ENCODE measurements at regions not wholly inside any gene's neighbourhood (a gene's known extent, or its start where the extent isn't known, plus 50 kb on each side); places are given as distances from the start of the nearest gene placed in this dataset.
"Not testable (repeated sequence)": the region's sequence is repeated elsewhere in the genome, so short reads cannot be mapped to it uniquely, and the experiment has no call there.

DNA sequence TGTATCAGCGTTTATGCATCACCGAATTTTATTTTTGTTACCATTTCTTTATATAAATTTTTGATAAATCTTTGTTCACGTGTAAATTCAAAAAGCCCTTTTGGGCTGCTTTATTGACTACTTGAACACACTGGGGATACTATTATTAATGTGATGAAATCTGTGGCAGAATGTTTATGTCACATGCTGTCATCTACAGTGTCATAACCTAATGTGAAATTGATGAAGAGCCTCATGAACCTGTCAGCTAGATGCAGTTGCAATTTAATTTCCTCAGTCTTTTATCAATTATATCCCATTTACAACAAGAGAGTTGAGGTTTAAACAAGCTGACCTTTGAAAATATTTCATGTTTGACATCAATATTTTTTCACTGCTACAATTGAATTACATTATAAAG lies 1100.4 kb upstream of the COX7C start:
- peaks cover 0 to 5% of the 10 kb centered on the region in 2 donors for H3K9me3 Mint-ChIP-seq
- no peaks in the 10 kb centered on the region for H3K4me1 Mint-ChIP-seq
- no peak for DNase-seq
- H3K4me3 Mint-ChIP-seq, result no peak overlapping the region
- no peak overlapping the region for H3K27ac Mint-ChIP-seq
- no peaks in the 10 kb centered on the region for H3K27me3 Mint-ChIP-seq
- no peak for ATAC-seq

DNA sequence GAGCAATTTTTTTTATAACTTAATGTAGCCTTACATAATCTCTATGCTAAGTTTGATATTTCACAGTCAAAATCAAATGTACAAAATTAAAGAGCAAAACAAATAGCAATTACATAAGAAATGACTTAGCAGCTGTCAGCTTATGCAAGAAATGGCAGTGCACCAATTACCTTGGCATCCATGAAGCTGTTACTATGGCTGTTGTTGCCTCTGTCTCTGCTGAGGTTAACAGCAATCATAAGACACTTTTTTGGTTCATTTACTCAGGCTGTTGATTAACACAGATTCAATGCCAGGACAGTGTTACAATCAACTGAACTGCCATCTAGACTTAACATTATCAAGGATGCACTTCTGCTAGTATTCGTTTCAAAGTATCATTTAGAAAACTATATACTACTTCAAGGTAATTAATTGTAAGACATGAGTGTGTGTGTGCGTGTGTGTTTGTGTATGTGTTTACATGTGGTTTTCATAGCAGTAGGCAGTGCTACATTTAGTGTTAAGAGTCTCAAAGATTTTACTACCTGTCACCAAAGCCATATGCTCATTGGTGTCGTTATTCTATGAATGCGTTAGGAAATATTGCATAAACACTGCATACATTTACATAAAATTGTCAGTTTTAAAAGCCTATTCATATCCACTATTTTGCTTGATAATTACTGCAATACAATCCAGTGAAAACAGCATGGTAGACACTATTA lies 1084.2 kb upstream of the COX7C start:
- ATAC-seq (no peak), DNase-seq (no peak)
- no peaks in the 10 kb centered on the region for H3K4me1 Mint-ChIP-seq
- H3K27ac Mint-ChIP-seq, result no peak overlapping the region
- H3K9me3 Mint-ChIP-seq, result no peaks in the 10 kb centered on the region
- H3K4me3 Mint-ChIP-seq, result no peak overlapping the region
- H3K27me3 Mint-ChIP-seq, result no peaks in the 10 kb centered on the region

DNA sequence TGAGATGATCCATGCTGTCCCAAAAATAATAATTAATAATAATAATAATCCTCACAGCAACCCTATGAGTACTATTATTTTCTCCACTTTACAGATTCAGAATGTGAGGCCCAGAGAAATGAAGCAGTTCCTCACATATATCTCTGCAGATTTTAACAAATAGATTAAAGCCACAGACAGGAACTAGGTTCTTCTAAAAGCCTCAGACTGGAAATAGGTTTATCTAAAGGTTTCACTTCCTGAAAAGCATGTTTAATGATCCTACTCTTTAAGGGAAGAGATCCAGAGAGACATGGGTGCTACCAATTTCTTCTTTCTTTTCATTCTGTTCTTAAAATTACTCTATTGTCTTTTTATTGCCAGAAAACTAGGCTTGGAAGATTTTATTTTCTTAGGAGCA lies 1079.4 kb upstream of the COX7C start:
- no peak overlapping the region for H3K27ac Mint-ChIP-seq
- H3K4me3 Mint-ChIP-seq, result no peak overlapping the region
- H3K27me3 Mint-ChIP-seq, result no peaks in the 10 kb centered on the region
- H3K4me1 Mint-ChIP-seq, result no peaks in the 10 kb centered on the region
- DNase-seq, result no peak
- H3K9me3 Mint-ChIP-seq, result no peaks in the 10 kb centered on the region
- no peak for ATAC-seq

DNA sequence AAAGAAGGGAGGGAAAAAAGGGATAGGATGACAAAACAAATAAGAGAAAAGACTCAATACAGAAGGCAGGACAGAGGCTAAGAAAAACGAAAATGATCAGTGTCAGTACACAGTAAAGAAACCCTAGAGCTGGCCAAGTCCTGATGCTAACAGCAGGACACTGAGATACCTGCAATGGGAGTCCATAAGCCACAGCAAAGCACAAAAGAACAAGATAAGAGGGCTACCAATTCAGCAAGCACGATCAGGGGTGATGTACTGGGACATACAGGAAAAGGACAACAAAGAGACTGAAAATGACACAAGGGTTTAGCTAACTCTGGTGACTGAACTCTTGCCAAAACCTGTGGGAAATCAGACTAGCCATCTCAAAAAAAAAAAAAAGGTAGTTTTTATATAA lies 1072.6 kb upstream of the COX7C start:
- no peak overlapping the region for H3K4me3 Mint-ChIP-seq
- ATAC-seq (no peak), DNase-seq (no peak)
- no peaks in the 10 kb centered on the region for H3K4me1 Mint-ChIP-seq
- peaks cover 6 to 10% of the 10 kb centered on the region in 2 donors for H3K9me3 Mint-ChIP-seq
- no peak overlapping the region for H3K27ac Mint-ChIP-seq
- H3K27me3 Mint-ChIP-seq, result no peaks in the 10 kb centered on the region

DNA sequence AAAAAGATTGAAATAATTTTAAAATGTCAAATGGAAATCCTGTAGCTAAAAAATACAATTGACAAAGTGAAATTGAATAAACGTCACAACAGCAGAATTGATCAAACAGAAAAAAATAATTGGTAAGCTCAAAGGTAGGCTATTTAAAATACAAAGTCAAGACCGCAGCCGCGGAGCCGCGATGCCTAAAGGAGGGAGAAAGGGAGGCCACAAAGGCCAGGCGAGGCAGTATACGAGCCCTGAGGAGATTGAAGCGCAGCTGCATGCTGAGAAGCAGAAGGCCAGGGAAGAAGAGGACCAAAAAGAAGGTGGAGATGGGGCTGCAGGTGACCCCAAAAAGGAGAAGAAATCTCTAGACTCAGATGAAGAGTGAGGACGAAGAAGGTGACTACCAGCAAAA lies 1068.5 kb upstream of the COX7C start:
- peaks cover 10 to 17% of the 10 kb centered on the region in 2 donors for H3K9me3 Mint-ChIP-seq
- H3K4me3 Mint-ChIP-seq, result no peak overlapping the region
- DNase-seq, result no peak
- ATAC-seq, result no peak
- H3K27ac Mint-ChIP-seq, result no peak overlapping the region
- H3K4me1 Mint-ChIP-seq, result no peaks in the 10 kb centered on the region
- no peaks in the 10 kb centered on the region for H3K27me3 Mint-ChIP-seq

DNA sequence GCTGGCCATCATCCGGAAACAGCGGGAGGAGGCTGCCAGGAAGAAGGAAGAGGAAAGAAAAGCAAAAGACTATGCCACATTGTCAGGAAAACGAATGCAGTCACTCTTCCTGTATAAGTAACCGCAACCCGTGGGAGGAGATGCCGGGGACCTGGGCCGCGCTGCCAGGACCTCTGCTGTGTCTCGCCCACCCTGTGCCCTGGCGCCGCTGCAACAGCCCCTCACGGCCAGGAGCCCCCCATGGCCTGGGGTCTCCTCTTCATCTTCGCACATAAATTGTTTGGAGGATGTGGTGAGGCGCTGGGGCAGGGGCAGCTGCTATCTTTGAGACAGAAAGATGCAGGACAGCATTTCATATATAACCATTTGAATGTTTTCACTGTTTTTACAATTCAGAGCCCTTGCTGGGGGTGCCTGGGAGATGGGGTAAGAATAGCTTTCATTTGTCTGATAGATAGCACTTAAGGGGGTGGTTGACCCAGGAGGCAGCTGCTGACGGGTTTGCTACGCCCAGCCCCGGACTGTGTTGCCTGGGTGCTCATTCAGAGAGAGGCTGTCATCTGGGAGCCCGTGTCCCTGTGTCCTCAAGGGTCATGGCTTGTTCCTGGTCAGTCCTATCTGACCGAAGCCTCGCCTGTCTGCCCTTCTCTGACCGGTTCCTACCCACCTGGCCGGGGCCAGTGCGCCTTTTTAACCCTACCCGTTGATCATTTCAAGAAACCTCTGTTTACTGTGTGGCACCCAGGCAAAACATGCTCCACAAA lies 1067.7 kb upstream of the COX7C start:
- no peak overlapping the region for H3K4me3 Mint-ChIP-seq
- no peaks in the 10 kb centered on the region for H3K27me3 Mint-ChIP-seq
- H3K4me1 Mint-ChIP-seq, result no peaks in the 10 kb centered on the region
- H3K27ac Mint-ChIP-seq, result no peak overlapping the region
- no peak for DNase-seq
- H3K9me3 Mint-ChIP-seq, result peaks cover 10 to 23% of the 10 kb centered on the region in 2 donors
- no peak for ATAC-seq

DNA sequence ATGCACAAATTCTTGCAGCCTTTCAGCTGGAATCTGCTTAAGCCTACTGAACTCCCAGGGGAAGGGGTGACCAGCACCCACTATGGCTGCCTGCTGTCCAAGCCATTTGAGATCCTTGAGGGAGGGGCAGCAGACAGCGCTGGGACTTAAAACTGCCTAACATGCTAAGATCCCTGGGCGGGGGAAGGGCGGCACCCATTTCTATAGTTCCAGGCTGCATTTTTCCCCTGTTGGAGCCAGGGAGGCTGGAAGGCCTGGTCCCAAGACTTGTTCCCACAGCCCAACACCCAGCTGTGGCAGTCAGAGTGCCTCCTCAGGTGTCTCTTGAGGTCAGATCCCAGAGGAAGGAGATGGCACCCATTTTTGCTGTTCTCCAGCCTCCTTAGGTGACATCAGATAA lies 1061.3 kb upstream of the COX7C start:
- no peak overlapping the region for H3K4me3 Mint-ChIP-seq
- no peaks in the 10 kb centered on the region for H3K27me3 Mint-ChIP-seq
- DNase-seq (no peak), ATAC-seq (no peak)
- H3K4me1 Mint-ChIP-seq, result no peaks in the 10 kb centered on the region
- H3K27ac Mint-ChIP-seq, result no peak overlapping the region
- peaks cover 6 to 32% of the 10 kb centered on the region in 2 donors for H3K9me3 Mint-ChIP-seq

DNA sequence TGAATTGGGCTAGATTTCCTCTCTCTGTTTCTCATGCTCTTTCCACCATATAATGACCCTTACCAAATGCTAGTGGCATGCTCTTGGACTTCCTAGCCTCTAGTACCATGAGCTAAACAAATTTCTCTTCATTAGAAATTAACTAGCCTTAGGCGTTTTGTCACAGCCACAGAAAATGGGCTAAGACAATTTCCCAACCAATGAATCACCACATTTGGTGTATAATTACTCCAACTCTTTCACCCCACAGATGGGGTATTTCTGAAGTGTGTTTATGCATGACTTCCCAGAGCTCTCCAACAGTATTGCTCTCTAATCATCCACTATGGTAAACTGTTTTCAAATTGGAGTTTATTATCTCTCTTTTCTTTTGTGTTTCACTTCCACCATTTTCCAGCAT lies 1041.1 kb upstream of the COX7C start:
- no peaks in the 10 kb centered on the region for H3K9me3 Mint-ChIP-seq
- ATAC-seq (no peak), DNase-seq (no peak)
- H3K27me3 Mint-ChIP-seq, result no peaks in the 10 kb centered on the region
- H3K4me1 Mint-ChIP-seq, result no peaks in the 10 kb centered on the region
- no peak overlapping the region for H3K4me3 Mint-ChIP-seq
- no peak overlapping the region for H3K27ac Mint-ChIP-seq

DNA sequence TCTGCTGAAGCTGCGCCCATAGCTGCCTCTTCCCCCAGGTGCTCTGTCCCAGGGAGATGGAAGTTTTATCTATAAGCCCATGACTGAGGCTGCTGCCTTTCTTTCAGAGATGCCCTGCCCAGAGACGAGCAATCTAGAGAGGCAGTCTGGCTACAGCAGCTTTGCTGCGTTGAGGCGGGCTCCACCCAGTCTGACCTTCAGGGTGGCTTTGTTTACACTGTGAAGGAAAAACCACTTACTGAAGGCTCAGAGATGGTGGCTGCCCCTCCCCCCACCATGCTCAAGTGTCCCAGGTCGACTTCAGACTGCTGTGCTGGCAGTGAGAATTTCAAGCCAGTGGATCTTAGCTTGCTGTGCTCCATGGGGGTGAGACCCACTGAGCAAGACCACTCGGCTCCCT lies 1029.9 kb upstream of the COX7C start:
- not testable (repeated sequence) for H3K4me3 Mint-ChIP-seq, H3K27me3 Mint-ChIP-seq, ATAC-seq

DNA sequence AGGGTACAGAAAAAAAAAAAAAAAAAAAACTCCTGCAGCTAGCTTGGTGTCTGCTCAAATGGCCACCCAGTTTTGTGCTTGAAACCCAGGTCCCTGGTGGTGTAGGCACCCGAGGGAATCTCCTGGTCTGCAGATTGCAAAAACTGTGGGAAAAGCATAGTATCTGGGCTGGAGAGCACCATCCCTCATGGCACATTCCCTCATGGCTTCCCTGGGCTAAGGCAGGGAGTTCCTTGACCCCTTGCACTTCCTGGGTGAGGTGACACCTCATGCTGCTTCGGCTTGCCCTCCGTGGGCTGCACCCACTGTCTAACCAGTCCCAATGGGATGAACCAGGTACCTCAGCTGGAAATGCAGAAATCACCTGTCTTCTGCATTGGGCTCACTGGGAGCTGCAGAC lies 1029.5 kb upstream of the COX7C start:
- H3K27me3 Mint-ChIP-seq, DNase-seq, ATAC-seq, H3K4me3 Mint-ChIP-seq, H3K4me1 Mint-ChIP-seq, H3K27ac Mint-ChIP-seq: not testable (repeated sequence)
- peaks cover 34 to 39% of the 10 kb centered on the region in 2 donors for H3K9me3 Mint-ChIP-seq

More for the DNA sequence above, 1029.9 kb upstream of the COX7C start:
- not testable (repeated sequence) for H3K4me1 Mint-ChIP-seq, DNase-seq, H3K27ac Mint-ChIP-seq
- H3K9me3 Mint-ChIP-seq, result peaks cover 35 to 39% of the 10 kb centered on the region in 2 donors

DNA sequence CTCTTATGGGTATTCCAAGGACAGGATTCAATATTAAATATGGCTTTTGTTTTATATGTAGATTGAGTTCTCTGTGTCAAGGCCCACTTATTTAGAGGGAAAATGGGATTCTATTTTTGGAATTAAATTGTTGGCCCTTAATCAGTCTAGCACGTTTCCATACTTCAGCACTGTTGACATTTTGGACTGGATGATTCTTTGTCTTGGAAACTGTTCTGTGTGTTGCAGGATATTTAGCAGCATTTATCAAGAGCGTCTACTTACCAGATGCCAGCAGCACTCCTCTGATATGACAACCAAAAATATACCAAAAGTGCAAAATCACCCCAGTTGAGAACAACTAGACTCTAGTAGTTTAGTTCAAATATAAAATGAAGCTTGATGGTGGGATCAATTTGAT lies 1027.0 kb upstream of the COX7C start:
- Mint-ChIP-seq H3K9me3 (peaks cover 15 to 18% of the 10 kb centered on the region in 2 donors), H3K4me1 (no peaks in the 10 kb centered on the region), H3K27ac (no peak overlapping the region), H3K4me3 (no peak overlapping the region), H3K27me3 (no peaks in the 10 kb centered on the region)
- DNase-seq (no peak), ATAC-seq (no peak)

DNA sequence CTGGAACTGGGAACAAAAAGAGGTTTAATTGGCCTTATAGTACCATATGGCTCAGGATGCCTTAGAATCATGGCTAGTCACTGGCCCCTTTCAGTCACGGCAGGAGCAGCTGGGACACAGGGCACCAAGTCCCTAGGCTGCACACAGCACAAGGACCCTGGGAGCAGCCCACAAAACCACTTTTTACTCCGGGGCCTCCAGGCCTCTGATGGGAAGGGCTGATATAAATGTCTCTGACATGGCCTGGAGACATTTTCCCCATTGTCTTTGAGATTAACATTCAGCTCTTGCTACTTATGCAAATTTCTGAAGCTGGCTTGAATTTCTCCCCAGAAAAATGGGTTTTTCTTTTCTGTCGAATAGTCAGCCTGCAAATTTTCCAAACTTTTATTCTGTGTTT lies 1026.4 kb upstream of the COX7C start:
- Mint-ChIP-seq H3K27ac (no peak overlapping the region), H3K4me3 (no peak overlapping the region), H3K27me3 (no peaks in the 10 kb centered on the region), H3K9me3 (peaks cover 11 to 16% of the 10 kb centered on the region in 2 donors), H3K4me1 (no peaks in the 10 kb centered on the region)
- ATAC-seq (no peak), DNase-seq (no peak)

DNA sequence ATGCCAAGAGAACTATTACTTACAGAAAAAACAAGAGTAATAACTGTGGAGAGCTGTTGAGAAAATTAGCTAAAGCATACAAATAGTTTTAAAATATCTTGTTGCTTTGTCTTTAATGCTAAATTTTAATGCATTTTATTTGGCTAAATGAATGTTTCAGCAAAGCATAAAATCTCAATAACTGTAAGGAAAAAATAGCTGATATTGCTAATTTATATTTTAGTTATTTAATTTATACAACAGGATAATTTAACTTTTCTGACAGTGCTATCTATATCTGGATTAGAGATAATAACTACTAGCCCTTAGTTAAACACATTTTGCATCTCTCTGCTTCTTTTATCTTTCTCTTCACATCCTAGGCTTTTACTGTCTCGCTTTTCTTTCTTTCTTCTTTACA lies 1014.9 kb upstream of the COX7C start:
- no peaks in the 10 kb centered on the region for H3K4me1 Mint-ChIP-seq
- ATAC-seq (no peak), DNase-seq (no peak)
- H3K9me3 Mint-ChIP-seq, result peaks cover 9 to 11% of the 10 kb centered on the region in 2 donors
- H3K4me3 Mint-ChIP-seq, result no peak overlapping the region
- no peaks in the 10 kb centered on the region for H3K27me3 Mint-ChIP-seq
- H3K27ac Mint-ChIP-seq, result no peak overlapping the region

DNA sequence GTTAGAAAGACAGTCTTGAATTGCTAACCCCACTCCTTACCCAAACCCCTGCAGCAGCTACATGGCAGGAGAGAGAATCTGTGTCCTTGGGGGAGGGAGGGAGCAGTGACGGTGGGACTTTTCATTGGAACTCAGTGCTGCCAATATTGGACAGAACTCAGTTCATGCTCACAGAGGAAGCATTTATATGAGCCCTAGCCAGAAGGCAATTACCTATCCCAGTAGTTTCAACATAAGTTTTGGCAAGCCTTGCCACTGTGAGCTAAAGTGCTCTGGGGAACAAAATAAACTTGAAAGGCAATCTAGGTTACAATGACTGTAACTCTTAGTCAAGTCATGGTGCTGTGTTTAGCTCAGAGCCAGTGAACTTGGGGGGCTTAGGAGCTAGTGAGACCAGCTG lies 1013.4 kb upstream of the COX7C start:
- DNase-seq, result no peak
- no peaks in the 10 kb centered on the region for H3K4me1 Mint-ChIP-seq

DNA sequence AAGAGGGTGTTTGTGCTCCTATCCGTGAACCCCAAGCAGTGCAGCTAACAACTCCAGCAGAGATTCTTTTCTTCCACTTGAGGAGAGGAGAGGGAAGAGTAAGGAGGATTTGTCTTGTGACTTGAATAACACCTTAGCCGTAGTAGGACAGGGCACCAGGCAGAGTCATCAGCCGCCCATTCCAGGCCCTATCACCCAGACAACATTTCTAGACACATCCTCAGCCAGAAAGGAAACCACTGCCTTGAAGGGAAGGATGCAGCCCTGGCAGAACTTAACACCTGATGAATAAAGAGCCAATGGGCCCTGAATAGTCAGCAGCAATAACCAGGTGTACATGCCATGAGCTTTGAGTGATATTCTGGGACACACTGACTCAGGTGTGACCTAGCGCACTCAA lies 1013.0 kb upstream of the COX7C start:
- no peak for ATAC-seq
- DNase-seq, result no peak
- Mint-ChIP-seq H3K9me3 (peaks cover 9 to 11% of the 10 kb centered on the region in 2 donors), H3K4me1 (no peaks in the 10 kb centered on the region), H3K27ac (no peak overlapping the region), H3K27me3 (no peaks in the 10 kb centered on the region), H3K4me3 (no peak overlapping the region)

More for the DNA sequence above, 1013.4 kb upstream of the COX7C start:
- Mint-ChIP-seq H3K9me3 (peaks cover 9 to 11% of the 10 kb centered on the region in 2 donors), H3K27me3 (no peaks in the 10 kb centered on the region), H3K4me3 (no peak overlapping the region), H3K27ac (no peak overlapping the region)
- no peak for ATAC-seq

DNA sequence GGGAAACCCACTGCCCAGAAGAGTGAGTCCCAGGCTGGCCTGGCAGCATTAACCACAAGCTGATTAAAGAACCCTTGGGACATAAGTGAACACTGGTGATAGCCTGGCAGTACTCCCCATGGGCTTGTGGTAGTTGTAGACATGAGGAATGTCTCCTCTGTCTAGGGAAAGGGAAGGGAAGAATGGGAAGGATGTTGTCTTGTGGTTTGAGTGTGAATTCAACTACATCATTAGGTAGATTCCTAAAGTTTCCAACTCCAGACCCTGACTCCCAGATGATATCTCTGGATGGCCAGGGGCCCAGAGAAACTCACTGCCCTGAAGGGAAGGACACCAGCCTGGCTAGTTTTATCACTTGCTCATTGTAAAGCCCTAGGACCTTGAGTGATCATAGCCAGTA lies 1012.4 kb upstream of the COX7C start:
- ATAC-seq (no peak), DNase-seq (no peak)
- Mint-ChIP-seq H3K4me1 (no peaks in the 10 kb centered on the region), H3K27ac (no peak overlapping the region), H3K4me3 (no peak overlapping the region), H3K9me3 (peaks cover 9 to 11% of the 10 kb centered on the region in 2 donors), H3K27me3 (no peaks in the 10 kb centered on the region)

Data from stimulated activated naive CD8-positive, alpha-beta T cell treated with anti-CD3 and anti-CD28 coated beads, Interleukin-15, amount 100 ng/mL, for 72 hours (primary cell).